HG02610 (cell line): ENCODE measurements at regions not wholly inside any gene's neighbourhood (a gene's known extent, or its start where the extent isn't known, plus 50 kb on each side); places are given as distances from the start of the nearest gene placed in this dataset.

Experiments used
- ATAC-seq: cut with Tn5 transposase; IDR thresholded peaks from one replicate; pipeline ENCODE4 v1.9.1; 2021; ENCODE audit warnings: mild to moderate bottlenecking, moderate library complexity; ENCODE audit not compliant: unreplicated experiment

DNA sequence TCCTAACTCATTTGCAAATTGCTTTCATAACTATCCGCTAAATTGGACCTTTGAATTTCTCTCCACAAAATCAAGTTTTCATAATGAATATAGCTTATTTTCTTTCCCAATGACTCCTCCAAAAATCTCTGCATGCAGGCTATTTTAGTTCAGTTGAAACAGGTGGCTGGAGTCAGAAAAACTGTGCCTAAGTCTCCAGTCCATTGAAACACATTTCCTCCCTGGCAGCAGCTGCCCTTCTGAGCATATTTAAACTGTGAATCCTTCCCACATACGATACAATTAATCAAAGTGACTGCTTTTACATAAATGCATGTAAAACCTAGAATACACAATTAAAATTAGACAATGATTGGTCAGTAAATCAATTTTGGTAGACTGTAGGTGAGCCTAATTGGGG is 344.6 kb upstream of the MARCKS start:
- ATAC-seq, result no peak

DNA sequence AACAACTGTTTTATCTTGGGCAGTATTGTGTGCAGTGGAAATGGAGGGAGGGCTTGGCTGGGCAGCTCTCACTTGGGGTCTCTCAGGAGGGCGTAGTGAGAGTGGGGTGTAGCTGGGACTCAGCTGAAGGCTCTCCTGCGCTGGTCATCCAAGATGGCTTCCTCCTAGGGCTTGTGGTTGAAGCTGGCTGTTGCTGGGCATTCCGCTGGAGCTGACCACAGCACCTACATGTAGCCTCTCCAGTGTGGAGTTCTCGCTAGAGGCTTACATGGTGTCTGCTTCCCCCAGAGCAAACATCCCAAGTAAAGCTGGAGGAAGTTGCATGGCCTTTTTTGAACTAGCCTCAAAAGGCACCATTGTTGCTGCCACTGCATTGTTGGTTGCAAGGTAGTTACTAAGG is 344.1 kb upstream of the MARCKS start:
- no peak for ATAC-seq

DNA sequence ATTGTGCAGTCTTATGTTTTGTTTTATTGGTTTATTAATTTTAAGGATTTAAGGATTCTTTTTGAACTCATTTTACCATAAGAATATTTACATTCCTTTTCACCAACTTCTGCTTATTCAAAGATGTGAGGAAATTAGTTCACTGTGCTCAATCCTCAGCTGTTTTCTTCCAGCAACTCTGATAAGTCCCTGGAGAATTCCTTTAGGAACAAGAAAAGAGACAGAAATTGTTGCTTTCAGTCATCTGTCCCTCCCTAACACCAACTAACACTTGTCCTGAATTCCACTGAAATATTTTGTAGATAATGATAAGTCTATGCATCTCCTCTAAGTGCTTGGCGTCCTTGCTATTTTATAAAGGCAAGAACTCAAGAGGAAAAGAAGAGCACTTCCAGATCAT is 334.8 kb upstream of the MARCKS start:
- ATAC-seq, result no peak

DNA sequence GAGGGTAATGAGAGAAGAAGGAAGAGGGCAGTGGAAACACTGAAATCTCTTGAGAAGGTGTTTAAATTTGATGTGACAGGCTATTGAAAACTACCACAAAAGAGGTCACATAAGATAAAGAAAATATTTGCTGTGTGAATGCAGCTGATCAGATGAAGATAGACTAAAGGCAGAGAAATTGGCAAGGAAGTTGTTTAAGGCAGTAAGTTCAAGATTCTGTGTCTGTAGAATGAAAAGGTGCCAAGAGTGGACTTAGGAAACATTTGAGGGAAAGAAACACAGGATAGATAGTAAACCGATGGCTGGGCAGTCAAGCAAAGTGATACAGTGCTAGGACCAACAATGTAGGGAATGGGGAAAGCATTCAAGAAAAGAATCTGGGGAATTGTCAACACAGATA is 332.3 kb upstream of the MARCKS start:
- no peak for ATAC-seq

GRCh38 chr6:113526553-113526952 is 330.6 kb upstream of the MARCKS start:
- ATAC-seq, result no peak

- ATAC-seq, result no peak
Observed at GRCh38 chr6:113526995-113527394, 330.1 kb upstream of the MARCKS start.

DNA sequence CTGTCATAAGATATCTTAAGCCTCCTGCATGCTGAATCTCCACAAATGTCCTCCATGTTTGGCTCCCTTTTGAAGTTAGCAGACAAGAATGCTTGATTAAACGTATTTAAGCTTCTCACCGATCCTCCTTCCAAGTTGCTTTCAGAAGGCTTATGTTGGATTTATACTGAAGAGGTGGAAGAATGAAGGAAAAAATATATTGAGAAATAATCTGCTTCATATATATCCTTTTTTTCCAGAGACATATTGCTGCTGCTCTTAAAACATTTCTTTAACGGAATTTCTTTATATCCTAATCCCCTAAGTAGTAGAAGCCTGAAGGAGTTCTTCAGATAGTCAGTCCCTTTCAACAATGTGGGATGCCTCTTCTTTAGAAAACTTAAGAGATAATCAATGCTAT is 329.0 kb upstream of the MARCKS start:
- no peak for ATAC-seq

- ATAC-seq, result no peak
Observed at GRCh38 chr6:113529196-113529595, 327.9 kb upstream of the MARCKS start.

DNA sequence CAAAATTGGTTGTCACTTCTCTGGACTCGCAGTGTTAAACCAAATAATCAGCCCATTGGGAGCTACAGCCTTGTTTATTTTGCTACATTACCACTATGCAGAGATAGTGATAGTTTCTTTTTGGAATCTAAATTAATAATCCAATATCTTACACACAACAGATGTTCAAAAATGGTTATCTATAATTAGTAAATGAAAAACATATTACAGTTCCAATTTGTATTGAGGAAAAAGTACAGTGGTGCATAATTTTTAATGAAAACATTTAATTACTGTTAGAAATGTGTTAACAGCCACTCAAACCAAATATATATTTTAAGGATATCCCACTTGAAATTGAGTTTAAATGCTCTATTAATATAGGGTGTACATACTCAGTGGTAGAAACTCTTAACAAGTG is 327.3 kb upstream of the MARCKS start:
- ATAC-seq, result no peak

DNA sequence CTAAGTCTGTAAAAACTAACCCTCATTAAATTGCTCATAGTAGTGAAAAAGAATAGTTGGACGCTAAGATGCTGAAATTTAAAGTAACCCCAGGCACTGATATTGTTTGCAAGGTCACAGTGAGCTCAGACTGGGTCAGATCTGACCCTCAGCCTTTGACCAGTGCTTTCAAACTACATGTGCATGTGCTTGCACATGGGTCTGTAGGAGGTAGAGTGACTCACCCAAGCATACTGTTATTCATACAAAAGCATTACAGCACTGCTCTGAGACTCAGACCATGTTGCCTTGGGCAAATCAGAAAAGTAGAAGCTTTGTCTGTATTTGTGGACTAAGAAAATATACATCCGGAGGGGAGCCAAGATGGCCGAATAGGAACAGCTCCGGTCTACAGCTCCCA is 326.4 kb upstream of the MARCKS start:
- no peak for ATAC-seq

GRCh38 chr6:113539202-113539601 is 317.9 kb upstream of the MARCKS start:
- no peak for ATAC-seq

- ATAC-seq, result no peak
Observed at GRCh38 chr6:113539623-113540022, 317.5 kb upstream of the MARCKS start.

GRCh38 chr6:113540466-113540865 is 316.7 kb upstream of the MARCKS start:
- ATAC-seq, result no peak

DNA sequence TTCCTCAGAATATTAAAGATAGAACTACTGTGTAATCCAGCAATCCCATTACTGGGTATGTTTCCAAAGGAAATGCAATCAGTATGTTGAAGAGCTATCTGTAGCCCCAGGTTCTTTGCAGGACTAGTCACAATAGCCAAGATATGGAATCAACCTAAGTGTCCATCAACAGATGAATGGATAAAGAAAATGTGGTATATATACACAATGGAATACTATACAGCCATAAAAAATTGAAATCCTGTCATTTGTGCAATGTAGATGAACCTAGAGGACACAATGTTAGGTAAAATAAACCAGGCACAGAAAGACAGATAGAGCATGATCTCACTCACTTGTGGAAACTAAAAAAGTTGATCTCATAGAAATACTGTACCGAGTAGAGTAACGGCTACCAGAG is 306.0 kb upstream of the MARCKS start:
- ATAC-seq, result no peak

DNA sequence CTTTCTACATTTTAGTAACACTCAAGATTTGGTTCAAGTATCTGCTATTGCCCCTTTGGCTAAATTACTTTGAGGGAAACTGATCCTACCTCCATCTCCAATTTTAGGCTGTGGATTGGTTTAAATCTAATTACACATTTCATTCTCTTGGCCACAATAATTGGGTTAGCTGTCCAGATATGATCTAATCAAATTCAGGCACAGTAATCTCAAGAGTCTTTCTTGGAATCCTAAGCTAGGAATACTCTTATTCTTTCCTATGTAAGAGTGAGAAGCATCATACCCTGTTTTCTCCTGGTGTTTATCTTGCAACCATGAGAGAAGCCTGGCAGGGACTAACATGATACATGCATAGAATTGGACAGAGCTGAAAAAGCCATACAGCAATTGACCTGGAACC is 300.4 kb upstream of the MARCKS start:
- no peak for ATAC-seq

DNA sequence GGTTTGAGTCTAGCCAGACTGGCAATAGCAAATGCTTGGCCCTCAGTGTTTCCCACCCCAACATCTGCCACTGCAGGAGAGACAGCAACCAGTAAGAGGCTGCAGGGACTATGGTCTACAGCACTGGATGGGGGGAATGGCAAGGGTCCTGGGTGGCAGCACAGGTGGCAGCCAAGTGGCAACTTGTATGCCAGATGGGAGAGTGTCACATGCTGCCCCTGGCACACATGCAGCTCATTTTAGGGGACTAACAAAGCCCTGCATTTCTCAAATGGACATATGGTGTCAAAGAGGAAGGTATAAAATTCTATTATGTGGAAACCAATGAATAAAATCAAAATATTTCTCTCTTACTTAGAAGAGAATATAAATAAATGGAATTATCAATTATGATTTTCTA is 298.7 kb upstream of the MARCKS start:
- ATAC-seq, result no peak

DNA sequence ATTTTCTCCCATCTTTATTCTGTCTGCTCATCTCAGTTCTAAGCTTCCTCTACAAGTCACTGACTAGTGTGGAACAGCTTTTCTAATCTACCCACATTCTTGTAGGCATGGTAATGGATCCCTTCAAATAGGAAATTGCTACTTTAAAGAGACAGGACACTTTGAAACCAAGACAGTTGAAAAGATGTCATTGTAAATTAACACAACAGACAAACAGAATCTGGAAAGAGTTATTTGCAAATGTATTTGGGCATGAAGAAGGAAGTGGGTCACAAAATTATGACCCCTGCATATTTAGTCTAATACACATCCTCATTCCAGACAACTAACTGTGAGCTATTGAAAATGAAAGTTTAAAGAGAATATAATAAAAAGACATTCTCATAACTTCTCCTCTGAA is 298.2 kb upstream of the MARCKS start:
- no peak for ATAC-seq

DNA sequence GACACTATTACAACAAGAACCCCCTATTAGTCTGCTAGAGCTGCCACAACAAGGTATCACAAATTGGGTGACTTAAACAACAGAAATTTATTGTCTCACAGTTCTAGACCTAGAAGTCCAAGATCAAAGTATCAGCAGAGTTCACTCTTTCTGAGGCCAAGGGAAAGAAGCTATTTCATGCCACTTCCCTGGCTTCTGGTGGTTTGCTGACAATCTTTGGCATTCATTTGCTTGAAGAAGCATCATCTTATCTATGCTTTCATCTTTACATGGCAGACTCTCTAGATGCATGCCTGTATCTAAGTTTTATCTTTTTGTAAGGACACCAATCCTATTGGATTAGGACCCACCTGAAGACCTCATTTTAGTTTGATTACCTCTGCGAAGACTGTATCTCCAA is 296.8 kb upstream of the MARCKS start:
- no peak for ATAC-seq

DNA sequence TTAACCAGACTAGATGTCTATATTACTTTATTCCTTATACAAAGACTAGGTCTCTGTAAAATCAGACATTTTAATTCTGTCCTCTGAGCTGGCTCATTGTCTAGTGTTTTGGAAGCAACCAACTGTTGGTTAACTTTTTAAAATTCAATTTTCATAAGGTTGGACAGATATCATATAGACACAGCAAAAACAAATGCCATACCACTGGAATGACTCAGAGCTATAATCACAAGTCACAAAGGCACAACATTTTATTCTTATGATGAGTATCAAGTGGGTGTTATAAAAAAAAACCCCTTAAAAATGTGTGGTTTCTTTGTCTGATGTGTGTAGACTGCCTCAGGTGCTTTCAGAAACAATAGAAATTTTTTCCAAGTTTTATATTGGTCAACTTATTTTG is 296.2 kb upstream of the MARCKS start:
- no peak for ATAC-seq

GRCh38 chr6:113562248-113562647 is 294.9 kb upstream of the MARCKS start:
- peak; percentile 39 for ATAC-seq

- peak; percentile 75 for ATAC-seq
Observed at GRCh38 chr6:113564371-113565171, 292.6 kb upstream of the MARCKS start.

- ATAC-seq, result no peak
Observed at GRCh38 chr6:113565306-113565705, 291.8 kb upstream of the MARCKS start.

DNA sequence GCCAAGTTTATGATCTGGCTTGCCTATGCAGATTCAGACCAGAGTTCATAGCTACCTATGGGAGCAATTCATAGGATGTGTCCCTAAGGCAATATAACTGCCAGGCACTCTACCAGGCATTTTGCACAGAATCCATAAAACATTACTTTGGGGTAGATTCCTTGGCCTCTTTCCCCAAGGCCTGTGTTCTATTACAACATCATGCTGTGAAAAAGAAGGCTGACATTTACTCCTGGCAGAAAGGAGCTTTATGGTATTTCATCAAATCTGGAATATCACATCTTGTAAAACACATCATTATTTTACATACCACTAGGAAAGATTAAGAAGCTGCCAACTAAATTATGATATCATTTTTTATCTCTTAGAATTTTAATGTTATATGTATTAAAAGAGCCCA is 287.0 kb upstream of the MARCKS start:
- ATAC-seq, result no peak
